ENCODE measurements at regions not wholly inside any gene's neighbourhood (a gene's known extent, or its start where the extent isn't known, plus 50 kb on each side); places are given as distances from the start of the nearest gene placed in this dataset.

- no peak for DNase-seq
Measured at GRCh38 chr9:7861086-7861485, 61.5 kb upstream of the DMAC1 start.

GRCh38 chr9:7860335-7860709 is 60.7 kb upstream of the DMAC1 start:
- no peak for DNase-seq

- DNase-seq = no peak
Measured at GRCh38 chr9:7859701-7860334, 60.2 kb upstream of the DMAC1 start.

- DNase-seq = no peak
Measured at GRCh38 chr9:7858166-7858565, 58.6 kb upstream of the DMAC1 start.

- DNase-seq = no peak
Measured at GRCh38 chr9:7854763-7855162, 55.2 kb upstream of the DMAC1 start.

Data from suppressor macrophage (primary cell).